HepG2 (cell line): ENCODE measurements at regions not wholly inside any gene's neighbourhood (a gene's known extent, or its start where the extent isn't known, plus 50 kb on each side); places are given as distances from the start of the nearest gene placed in this dataset.

Experiments used
- ATAC-seq: fragments of 200-7000 bp; cut with Tn5 transposase; 3 replicates; pipeline ENCODE4 v1.9.1; 2020; ENCODE audit warnings: mild to moderate bottlenecking, moderate library complexity
- BruUV-seq: library from RNA; stranded (reverse); fragments of 400-500 nt; replicated peaks from 2 replicates; lab custom pipeline; 2021; lab: Mats Ljungman, UMichigan
- CTCF ChIA-PET: fragments of 300-600 bp; formaldehyde crosslinking; extraction: SDS; loops from one replicate; lab custom pipeline; 2021; ENCODE audit warnings: low total read pairs, inconsistent platforms, low intra/inter-chr PET ratio; lab: Yijun Ruan, JAX
- POLR2A ChIA-PET: fragments of 350-600 bp; sonication (Branson Sonifier 250); formaldehyde crosslinking; loops from one replicate; lab custom pipeline; 2020; ENCODE audit warnings: antibody characterized with exemption, inconsistent platforms; lab: Yijun Ruan, JAX
- DNase-seq: peaks from one replicate; pipeline ENCODE4 v3.0.0-alpha.2; 2015; ENCODE audit warnings: low spot score
- FAIRE-seq: peaks from 3 replicates; lab custom pipeline; 2011; peaks lifted over from hg19 to GRCh38; lab: Jason Lieb, UNC
- H2AFZ ChIP-seq: one replicate; pipeline ENCODE4 v1.6.1; 2011; ENCODE audit warnings: low read length, inconsistent platforms
- H3K27ac ChIP-seq: fragments of 300-600 bp; 3 replicates; pipeline ENCODE4 v1.8.0; 2011; ENCODE audit warnings: mixed run types, mild to moderate bottlenecking, mixed read lengths, low read length, inconsistent platforms; ENCODE audit not compliant: insufficient read depth; ENCODE audit errors: extremely low read length
- H3K27me3 ChIP-seq, 2 experiments: fragments of 200-600 bp in 1 of 2; 2 replicates in 1 of 2; 3 replicates in 1 of 2; pipeline versions ENCODE4 v1.6.0 to v1.8.0; 2011; ENCODE audit warnings: low read length in 2 of 2, mild to moderate bottlenecking in 2 of 2, moderate library complexity in 2 of 2, inconsistent platforms in 1 of 2; ENCODE audit not compliant: insufficient read depth in 2 of 2, control insufficient read depth in 1 of 2
- H3K36me3 ChIP-seq, 2 experiments: fragments of 200-600 bp in 1 of 2; replicated peaks in 1 of 2; 2 replicates in 1 of 2; 3 replicates in 1 of 2; pipeline versions ENCODE4 v1.5.1 to v1.8.0; 2011; ENCODE audit warnings: low read length in 2 of 2, inconsistent platforms in 1 of 2; ENCODE audit not compliant: insufficient read depth in 2 of 2, control insufficient read depth in 1 of 2
- H3K4me1 ChIP-seq: 2 replicates; pipeline ENCODE4 v1.5.1; 2012; ENCODE audit warnings: low read length, inconsistent platforms; ENCODE audit not compliant: insufficient read depth
- H3K4me2 ChIP-seq: 2 replicates; pipeline ENCODE4 v1.6.0; 2011; ENCODE audit warnings: low read depth, low read length, inconsistent platforms
- H3K4me3 ChIP-seq, 3 experiments: fragments of 200-600 bp in 1 of 3; sonication (generic), shearing (Covaris generic) in 1 of 3; replicated peaks in 1 of 3; 2 replicates each; pipeline ENCODE4 v1.5.1; 2011 to 2016; ENCODE audit warnings: low read length in 3 of 3, inconsistent platforms in 2 of 3, low read depth in 2 of 3, mild to moderate bottlenecking in 2 of 3, control low read depth in 1 of 3, mixed read lengths in 1 of 3; ENCODE audit not compliant: insufficient read depth in 1 of 3
- H3K79me2 ChIP-seq: one replicate; pipeline ENCODE4 v1.6.1; 2011; ENCODE audit warnings: low read length, inconsistent platforms; ENCODE audit not compliant: insufficient read depth
- H3K9ac ChIP-seq: 2 replicates; pipeline ENCODE4 v1.6.0; 2011; ENCODE audit warnings: mild to moderate bottlenecking, low read depth, low read length, inconsistent platforms; ENCODE audit not compliant: insufficient read depth
- H3K9me3 ChIP-seq: 2 replicates; pipeline ENCODE4 v1.5.1; 2012; ENCODE audit warnings: mild to moderate bottlenecking, low read length
- H4K20me1 ChIP-seq: 2 replicates; pipeline ENCODE4 v1.6.0; 2011; ENCODE audit warnings: inconsistent platforms, mild to moderate bottlenecking, low read length, moderate library complexity; ENCODE audit not compliant: insufficient read depth
- ARNT ChIP-seq: fragments of 450-650 bp; IDR thresholded peaks from 2 replicates; pipeline ENCODE4 v1.6.1; 2017
- CBX5 ChIP-seq: sonication (generic); formaldehyde crosslinking; IDR thresholded peaks from 2 replicates; pipeline ENCODE4 v1.4.0; 2020; ENCODE audit warnings: missing genetic modification reagents, borderline replicate concordance
- KAT8 ChIP-seq: IDR thresholded peaks from 2 replicates; pipeline ENCODE4 v1.6.1; 2016; ENCODE audit warnings: missing genetic modification reagents, missing compliant biosample characterization
- POLR2AphosphoS2 ChIP-seq: IDR thresholded peaks from 2 replicates; pipeline ENCODE4 v1.6.1; 2011; ENCODE audit warnings: low read depth, low read length, improper control_type of control experiment
- RAD21 ChIP-seq: fragments of 450-650 bp; formaldehyde crosslinking; IDR thresholded peaks from 2 replicates; pipeline ENCODE4 v1.5.0; 2020; ENCODE audit warnings: mild to moderate bottlenecking
- SALL1 ChIP-seq: sonication (generic); formaldehyde crosslinking; IDR thresholded peaks from 2 replicates; pipeline ENCODE4 v1.8.0; 2022; ENCODE audit warnings: mild to moderate bottlenecking, missing genetic modification reagents
- SP2 ChIP-seq: sonication (generic); formaldehyde crosslinking; IDR thresholded peaks from 2 replicates; pipeline ENCODE4 v1.5.1; 2020; ENCODE audit warnings: mild to moderate bottlenecking, missing genetic modification reagents
- THAP11 ChIP-seq: IDR thresholded peaks from 2 replicates; pipeline ENCODE4 v1.6.1; 2016; ENCODE audit warnings: missing biosample characterization, missing genetic modification reagents
- ZNF749 ChIP-seq: sonication (generic); formaldehyde crosslinking; IDR thresholded peaks from 2 replicates; pipeline ENCODE4 v1.8.0; 2022; ENCODE audit warnings: mild to moderate bottlenecking, missing genetic modification reagents, moderate library complexity, borderline replicate concordance
- ZNF773 ChIP-seq: sonication (generic); formaldehyde crosslinking; IDR thresholded peaks from 2 replicates; pipeline ENCODE4 v1.4.0; 2020; ENCODE audit warnings: missing genetic modification reagents, borderline replicate concordance
- WGBS: methylation state at CpG from one replicate; pipeline ENCODE4 v1.1.6; 2017; ENCODE audit warnings: low lambda C conversion rate; 5-methylcytosine and 5-hydroxymethylcytosine counted together
- in situ Hi-C: cut with HindIII; loops from 2 replicates; pipeline ENCODE4 v1.10.0; 2017; ENCODE audit warnings: low pct_unique_long_range_greater_than_20kb; ENCODE audit not compliant: extremely low pct_ligation_motif_present
- intact Hi-C: fragments of 100-400 bp; cut with micrococcal nuclease; formaldehyde crosslinking; loops from one replicate; pipeline ENCODE4 v1.10.0; 2022; ENCODE audit not compliant: unreplicated experiment
- TF ChIP-seq, protein P1 (sequence below): sonication (generic); formaldehyde crosslinking; conservative IDR thresholded peaks from 2 replicates; pipeline ENCODE4 v1.4.0; 2020; ENCODE audit warnings: missing genetic modification reagents
- TF ChIP-seq, protein P2 (sequence below): sonication (generic); formaldehyde crosslinking; IDR thresholded peaks from 2 replicates; pipeline ENCODE4 v1.4.0; 2020; ENCODE audit warnings: mild to moderate bottlenecking, missing genetic modification reagents
- TF ChIP-seq, protein P3 (sequence below): IDR thresholded peaks from 2 replicates; pipeline ENCODE4 v1.6.1; 2016; ENCODE audit warnings: missing compliant biosample characterization, missing genetic modification reagents, borderline replicate concordance
- TF ChIP-seq, protein P4 (sequence below): sonication (generic); formaldehyde crosslinking; IDR thresholded peaks from 2 replicates; pipeline ENCODE4 v1.4.0; 2020; ENCODE audit warnings: mild to moderate bottlenecking, missing genetic modification reagents
- TF ChIP-seq, protein P5 (sequence below): sonication (generic); formaldehyde crosslinking; IDR thresholded peaks from 2 replicates; pipeline ENCODE4 v1.8.0; 2022; ENCODE audit warnings: low read depth, missing genetic modification reagents

DNA sequence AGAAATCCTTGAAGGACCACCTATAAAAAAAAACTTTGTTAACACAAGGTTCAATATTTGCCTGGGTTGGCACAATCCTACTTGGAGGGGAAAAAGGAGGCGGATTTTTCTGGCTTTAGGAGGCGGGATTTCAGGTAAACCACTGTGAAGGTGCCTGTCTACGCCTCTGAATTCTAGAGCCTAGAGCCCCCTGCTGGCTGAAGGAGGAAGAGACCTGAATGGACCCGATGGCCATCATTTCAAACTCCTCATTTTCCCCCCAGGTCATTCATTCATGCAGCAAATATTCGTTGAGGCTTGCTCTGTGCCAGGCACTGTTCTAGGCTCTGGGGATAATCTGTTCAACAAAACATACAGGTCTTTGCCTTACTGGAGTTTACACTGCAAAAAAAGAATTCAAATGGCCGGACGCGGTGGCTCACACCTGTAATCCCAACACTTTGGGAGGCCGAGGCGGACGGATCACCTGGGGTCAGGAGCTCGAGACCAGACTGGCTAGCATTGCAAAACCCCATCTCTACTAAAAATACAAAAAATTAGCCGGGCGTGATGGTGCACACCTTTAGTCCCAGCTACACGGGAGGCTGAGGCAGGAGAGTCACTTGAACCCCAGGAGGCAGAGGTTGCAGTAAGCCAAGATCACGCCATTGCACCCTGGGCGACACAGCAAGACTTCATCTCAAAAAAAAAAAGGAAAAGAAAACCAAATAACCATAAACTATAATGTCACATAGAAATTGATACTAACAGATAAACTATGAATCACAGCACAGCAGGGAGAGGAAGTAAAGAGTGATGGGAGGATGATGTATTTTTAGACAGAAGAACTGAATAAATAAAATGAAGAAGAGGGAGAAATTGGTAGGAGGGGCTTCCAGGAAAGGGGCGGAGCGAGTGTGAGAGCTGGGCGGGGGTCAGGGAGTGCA, 90.1 kb upstream of the NFE2L3 start:
- ChIA-PET POLR2A (no interaction called here), CTCF (interaction anchor here (3.0 kb wide), 1 partner anchor 169 kb away, joined by 54 read pairs; no protein-coding TSS in a partner anchor)
- peak; percentile 62 for DNase-seq
- Histone ChIP-seq H3K9ac (no peak overlapping the region), H3K4me3 (no peak overlapping the region), H2AFZ (no peak overlapping the region), H3K4me2 (no peak overlapping the region), H3K27me3 (peaks cover 0 to 2% of the 10 kb centered on the region in 2 experiments; a peak in 1 of 5 replicates), H3K9me3 (no peaks in the 10 kb centered on the region), H3K36me3 (no peaks in the 10 kb centered on the region), H3K27ac (no peak overlapping the region), H3K4me1 (no peaks in the 10 kb centered on the region), H3K79me2 (no peaks in the 10 kb centered on the region), H4K20me1 (no peaks in the 10 kb centered on the region)
- BruUV-seq, result no TSS peak
- ATAC-seq, result peak; percentile 87
- FAIRE-seq, result peak; percentile 85
- intact Hi-C loops (loop anchor here (1.0 kb wide), 2 partner anchors 66 to 169 kb away; no protein-coding TSS in a partner anchor), in situ Hi-C loops (no loop called here)
- WGBS, result 43% methylated on average over 19 of the region's 20 CpGs
- TF ChIP-seq, protein P1, sequence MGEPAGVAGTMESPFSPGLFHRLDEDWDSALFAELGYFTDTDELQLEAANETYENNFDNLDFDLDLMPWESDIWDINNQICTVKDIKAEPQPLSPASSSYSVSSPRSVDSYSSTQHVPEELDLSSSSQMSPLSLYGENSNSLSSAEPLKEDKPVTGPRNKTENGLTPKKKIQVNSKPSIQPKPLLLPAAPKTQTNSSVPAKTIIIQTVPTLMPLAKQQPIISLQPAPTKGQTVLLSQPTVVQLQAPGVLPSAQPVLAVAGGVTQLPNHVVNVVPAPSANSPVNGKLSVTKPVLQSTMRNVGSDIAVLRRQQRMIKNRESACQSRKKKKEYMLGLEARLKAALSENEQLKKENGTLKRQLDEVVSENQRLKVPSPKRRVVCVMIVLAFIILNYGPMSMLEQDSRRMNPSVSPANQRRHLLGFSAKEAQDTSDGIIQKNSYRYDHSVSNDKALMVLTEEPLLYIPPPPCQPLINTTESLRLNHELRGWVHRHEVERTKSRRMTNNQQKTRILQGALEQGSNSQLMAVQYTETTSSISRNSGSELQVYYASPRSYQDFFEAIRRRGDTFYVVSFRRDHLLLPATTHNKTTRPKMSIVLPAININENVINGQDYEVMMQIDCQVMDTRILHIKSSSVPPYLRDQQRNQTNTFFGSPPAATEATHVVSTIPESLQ (CRISPR knock-in tag), result no peak
- TF ChIP-seq THAP11, result peak; percentile 53
- peak; percentile 18; the same call in 1 of the 2 replicates for TF ChIP-seq SALL1 (CRISPR knock-in tag)
- TF ChIP-seq, protein P2, sequence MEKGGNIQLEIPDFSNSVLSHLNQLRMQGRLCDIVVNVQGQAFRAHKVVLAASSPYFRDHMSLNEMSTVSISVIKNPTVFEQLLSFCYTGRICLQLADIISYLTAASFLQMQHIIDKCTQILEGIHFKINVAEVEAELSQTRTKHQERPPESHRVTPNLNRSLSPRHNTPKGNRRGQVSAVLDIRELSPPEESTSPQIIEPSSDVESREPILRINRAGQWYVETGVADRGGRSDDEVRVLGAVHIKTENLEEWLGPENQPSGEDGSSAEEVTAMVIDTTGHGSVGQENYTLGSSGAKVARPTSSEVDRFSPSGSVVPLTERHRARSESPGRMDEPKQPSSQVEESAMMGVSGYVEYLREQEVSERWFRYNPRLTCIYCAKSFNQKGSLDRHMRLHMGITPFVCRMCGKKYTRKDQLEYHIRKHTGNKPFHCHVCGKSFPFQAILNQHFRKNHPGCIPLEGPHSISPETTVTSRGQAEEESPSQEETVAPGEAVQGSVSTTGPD, result no peak
- TF ChIP-seq ZNF773 (CRISPR knock-in tag), result no peak
- TF ChIP-seq POLR2AphosphoS2, result no peak
- TF ChIP-seq, protein P3, sequence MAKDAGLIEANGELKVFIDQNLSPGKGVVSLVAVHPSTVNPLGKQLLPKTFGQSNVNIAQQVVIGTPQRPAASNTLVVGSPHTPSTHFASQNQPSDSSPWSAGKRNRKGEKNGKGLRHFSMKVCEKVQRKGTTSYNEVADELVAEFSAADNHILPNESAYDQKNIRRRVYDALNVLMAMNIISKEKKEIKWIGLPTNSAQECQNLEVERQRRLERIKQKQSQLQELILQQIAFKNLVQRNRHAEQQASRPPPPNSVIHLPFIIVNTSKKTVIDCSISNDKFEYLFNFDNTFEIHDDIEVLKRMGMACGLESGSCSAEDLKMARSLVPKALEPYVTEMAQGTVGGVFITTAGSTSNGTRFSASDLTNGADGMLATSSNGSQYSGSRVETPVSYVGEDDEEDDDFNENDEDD (CRISPR knock-in tag), result no peak
- TF ChIP-seq CBX5 (CRISPR knock-in tag), result no peak
- TF ChIP-seq, protein P4, sequence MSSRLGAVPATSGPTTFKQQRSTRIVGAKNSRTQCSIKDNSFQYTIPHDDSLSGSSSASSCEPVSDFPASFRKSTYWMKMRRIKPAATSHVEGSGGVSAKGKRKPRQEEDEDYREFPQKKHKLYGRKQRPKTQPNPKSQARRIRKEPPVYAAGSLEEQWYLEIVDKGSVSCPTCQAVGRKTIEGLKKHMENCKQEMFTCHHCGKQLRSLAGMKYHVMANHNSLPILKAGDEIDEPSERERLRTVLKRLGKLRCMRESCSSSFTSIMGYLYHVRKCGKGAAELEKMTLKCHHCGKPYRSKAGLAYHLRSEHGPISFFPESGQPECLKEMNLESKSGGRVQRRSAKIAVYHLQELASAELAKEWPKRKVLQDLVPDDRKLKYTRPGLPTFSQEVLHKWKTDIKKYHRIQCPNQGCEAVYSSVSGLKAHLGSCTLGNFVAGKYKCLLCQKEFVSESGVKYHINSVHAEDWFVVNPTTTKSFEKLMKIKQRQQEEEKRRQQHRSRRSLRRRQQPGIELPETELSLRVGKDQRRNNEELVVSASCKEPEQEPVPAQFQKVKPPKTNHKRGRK, result no peak
- TF ChIP-seq, protein P5, sequence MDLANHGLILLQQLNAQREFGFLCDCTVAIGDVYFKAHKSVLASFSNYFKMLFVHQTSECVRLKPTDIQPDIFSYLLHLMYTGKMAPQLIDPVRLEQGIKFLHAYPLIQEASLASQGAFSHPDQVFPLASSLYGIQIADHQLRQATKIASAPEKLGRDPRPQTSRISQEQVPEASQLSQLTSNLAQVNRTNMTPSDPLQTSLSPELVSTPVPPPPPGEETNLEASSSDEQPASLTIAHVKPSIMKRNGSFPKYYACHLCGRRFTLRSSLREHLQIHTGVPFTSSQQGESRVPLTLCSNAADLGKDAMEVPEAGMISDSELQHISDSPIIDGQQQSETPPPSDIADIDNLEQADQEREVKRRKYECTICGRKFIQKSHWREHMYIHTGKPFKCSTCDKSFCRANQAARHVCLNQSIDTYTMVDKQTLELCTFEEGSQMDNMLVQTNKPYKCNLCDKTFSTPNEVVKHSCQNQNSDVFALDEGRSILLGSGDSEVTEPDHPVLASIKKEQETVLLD (CRISPR knock-in tag), result no peak
- peak; percentile 24; the same call in 1 of the 2 replicates for TF ChIP-seq KAT8 (CRISPR knock-in tag)
- TF ChIP-seq SP2 (CRISPR knock-in tag), result no peak
- TF ChIP-seq RAD21 (CRISPR knock-in tag), result peak; percentile 77; the same call in 1 of the 2 replicates
- TF ChIP-seq ZNF749 (CRISPR knock-in tag), result no peak
- no peak for TF ChIP-seq ARNT
